SJCRH30 (cell line): ENCODE measurements at regions not wholly inside any gene's neighbourhood (a gene's known extent, or its start where the extent isn't known, plus 50 kb on each side); places are given as distances from the start of the nearest gene placed in this dataset.

Source experiments
- DNase-seq, 2 experiments: peaks; one replicate each; pipeline ENCODE4 v3.0.0-alpha.2; 2015 to 2020
- H3K27ac ChIP-seq: fragments of 250-450 bp; sonication (Bioruptor Pico); 2 replicates; pipeline ENCODE4 v1.5.1; 2020; ENCODE audit warnings: mild to moderate bottlenecking, moderate library complexity
- H3K27me3 ChIP-seq: fragments of 250-450 bp; sonication (Bioruptor Pico); 2 replicates; pipeline ENCODE4 v1.5.1; 2020; ENCODE audit warnings: mild to moderate bottlenecking, moderate library complexity
- H3K36me3 ChIP-seq: fragments of 250-450 bp; sonication (Bioruptor Pico); 2 replicates; pipeline ENCODE4 v1.5.1; 2020; ENCODE audit warnings: mild to moderate bottlenecking, moderate library complexity
- H3K4me1 ChIP-seq: fragments of 250-450 bp; sonication (Bioruptor Pico); 2 replicates; pipeline ENCODE4 v1.5.1; 2020; ENCODE audit warnings: mild to moderate bottlenecking, moderate library complexity
- H3K4me3 ChIP-seq: fragments of 250-450 bp; sonication (Bioruptor Pico); 2 replicates; pipeline ENCODE4 v1.5.1; 2020; ENCODE audit warnings: mild to moderate bottlenecking, moderate library complexity
- H3K9me3 ChIP-seq: fragments of 250-450 bp; sonication (Bioruptor Pico); replicated peaks from 2 replicates; pipeline ENCODE4 v1.5.1; 2020; ENCODE audit warnings: mild to moderate bottlenecking, moderate library complexity

DNA sequence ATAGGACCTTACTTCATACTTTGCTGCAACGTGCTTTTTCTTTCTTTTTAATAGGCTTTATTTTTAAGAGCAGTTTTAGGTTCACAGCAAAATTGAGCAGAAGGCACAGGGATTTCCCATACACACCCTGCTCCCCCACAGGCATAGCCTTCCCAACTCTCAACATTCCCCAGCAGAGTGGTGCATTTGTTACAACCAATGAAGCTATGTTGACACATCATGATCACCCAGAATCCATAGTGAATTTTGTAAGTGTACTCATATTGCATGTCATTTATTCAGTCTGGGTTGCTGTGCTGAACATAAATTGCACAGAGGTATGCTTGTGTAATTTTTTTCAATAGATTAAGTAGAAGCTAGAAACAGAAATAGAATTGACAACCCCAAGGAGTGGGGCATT is 327.3 kb downstream of the INHBA start:
- H3K36me3 ChIP-seq: no peaks in the 10 kb centered on the region
- DNase-seq: no peak
- no peaks in the 10 kb centered on the region for H3K27me3 ChIP-seq
- H3K27ac ChIP-seq: no peak overlapping the region
- H3K4me1 ChIP-seq: no peaks in the 10 kb centered on the region
- no peaks in the 10 kb centered on the region for H3K9me3 ChIP-seq
- no peak overlapping the region for H3K4me3 ChIP-seq

DNA sequence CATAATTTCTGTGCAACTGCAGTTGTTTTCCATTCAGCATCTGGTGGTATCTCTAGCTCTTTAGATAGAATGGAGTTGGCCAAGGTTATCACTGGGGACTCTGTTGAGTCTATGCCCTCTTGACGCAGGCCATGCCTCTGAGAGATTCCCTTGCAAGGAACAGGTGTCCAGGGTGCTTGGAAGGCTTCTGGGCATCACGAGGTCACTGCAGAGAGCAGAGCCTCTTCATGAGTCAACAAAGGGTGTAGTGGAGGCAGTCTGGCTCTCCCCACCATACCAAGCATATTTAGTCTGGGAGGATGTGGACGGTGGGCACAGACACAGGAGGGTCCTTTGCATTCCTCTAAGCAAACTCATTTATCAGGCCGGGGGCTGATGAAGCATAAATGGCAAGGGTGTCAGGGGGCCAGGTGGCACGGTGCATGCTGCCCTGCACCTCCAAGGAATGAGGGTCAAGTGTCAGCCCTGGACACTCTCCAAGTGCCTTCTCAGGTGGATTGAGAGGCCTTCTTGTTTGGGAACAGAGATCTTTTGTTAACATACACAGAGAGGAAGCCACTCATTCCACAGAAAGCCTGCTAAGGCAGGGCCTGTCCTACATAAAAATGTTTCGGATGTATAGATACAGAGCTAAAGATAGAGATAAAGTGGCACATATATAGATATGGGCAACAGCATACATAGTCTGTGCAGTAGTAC is 328.6 kb downstream of the INHBA start:
- H3K27ac ChIP-seq: no peak overlapping the region
- no peaks in the 10 kb centered on the region for H3K36me3 ChIP-seq
- no peaks in the 10 kb centered on the region for H3K9me3 ChIP-seq
- H3K4me1 ChIP-seq: no peaks in the 10 kb centered on the region
- DNase-seq: peak in 1 of 2 experiments; percentile 8
- H3K4me3 ChIP-seq: no peak overlapping the region
- H3K27me3 ChIP-seq: no peaks in the 10 kb centered on the region

DNA sequence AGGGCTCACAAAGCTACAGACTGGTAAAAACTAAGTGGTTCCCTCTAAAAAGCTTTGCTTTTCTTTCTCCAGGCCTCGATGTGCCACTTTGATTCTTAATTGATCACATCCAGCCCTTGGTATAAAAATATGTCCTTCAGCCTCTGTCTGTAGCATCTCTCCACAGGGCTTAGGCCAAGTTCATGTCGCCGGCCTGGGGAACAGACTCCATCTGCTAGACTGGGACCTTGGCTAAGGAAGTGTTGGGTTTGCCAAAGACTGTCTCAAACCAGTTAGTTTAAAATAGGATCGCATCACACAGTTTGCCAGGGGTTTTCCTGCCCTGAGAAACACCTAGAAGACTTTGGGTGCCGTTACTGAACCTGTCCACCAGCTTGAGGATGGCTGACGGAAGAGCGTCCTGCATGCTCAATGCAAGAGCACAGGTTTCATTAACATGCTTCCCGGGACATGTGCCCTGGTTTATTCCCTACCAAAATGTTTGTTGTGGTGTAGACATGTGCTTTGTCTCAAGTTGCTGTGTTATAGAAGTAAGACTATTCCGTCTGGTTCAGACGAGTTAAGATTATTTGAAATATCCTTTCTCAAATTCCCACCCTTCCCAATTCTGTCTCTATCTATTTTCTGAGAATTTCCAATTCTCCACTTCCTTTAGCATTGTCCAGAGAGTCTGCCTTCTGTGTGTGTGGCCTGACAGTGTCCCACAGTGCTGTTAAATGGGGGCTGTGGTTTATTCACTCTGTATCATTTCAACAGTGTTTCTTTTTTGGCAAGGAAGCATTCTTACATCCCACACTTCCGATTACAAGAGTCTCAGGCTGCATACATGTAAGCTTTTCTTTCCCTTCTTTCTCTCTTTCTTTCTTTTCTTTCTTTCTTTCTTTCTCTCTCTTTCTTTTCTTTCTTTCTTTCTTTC is 334.7 kb downstream of the INHBA start:
- no peaks in the 10 kb centered on the region for H3K9me3 ChIP-seq
- no peaks in the 10 kb centered on the region for H3K36me3 ChIP-seq
- H3K4me3 ChIP-seq: no peak overlapping the region
- H3K4me1 ChIP-seq: no peaks in the 10 kb centered on the region
- no peak overlapping the region for H3K27ac ChIP-seq
- H3K27me3 ChIP-seq: no peaks in the 10 kb centered on the region
- no peak for DNase-seq

DNA sequence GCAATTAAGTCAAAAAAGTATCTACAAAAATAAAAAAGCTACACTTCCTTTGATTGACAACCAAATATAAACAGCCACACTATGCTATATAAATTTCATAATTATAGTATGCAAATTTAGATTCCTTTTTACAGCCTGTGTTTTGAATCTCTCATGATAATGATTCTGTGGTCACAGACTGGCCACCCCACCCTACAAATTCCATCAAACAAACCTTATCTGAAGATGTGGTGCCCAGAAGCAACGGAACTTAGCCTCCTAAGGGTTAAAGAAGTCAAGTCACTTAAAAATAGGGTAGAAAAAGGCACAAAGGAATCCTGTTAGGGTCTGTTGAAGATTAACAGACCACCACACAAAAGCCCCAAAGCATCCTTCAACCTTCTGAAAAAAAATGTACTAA is 351.8 kb downstream of the INHBA start:
- Histone ChIP-seq H3K27me3 (no peaks in the 10 kb centered on the region), H3K27ac (no peak overlapping the region), H3K9me3 (no peaks in the 10 kb centered on the region), H3K36me3 (no peaks in the 10 kb centered on the region), H3K4me1 (no peaks in the 10 kb centered on the region), H3K4me3 (no peak overlapping the region)
- DNase-seq: no peak

DNA sequence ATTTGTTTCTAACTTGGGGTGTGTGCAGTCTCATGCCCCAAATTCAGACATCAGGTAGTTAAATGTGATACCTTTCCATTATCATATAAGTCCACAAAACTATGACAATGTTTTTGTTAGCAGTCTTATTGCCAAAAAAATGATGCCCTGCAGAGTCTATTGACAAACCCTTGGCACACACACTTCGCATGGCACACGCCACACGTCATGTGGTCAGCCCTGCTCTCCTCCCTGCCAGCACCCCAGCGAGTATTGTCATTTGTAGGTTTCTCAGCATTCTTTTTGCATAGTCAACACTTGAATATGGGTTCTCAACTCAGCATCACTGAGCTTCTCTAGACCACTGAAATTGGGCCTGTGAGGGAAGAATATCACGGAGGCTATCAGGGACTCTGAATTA is 356.0 kb downstream of the INHBA start:
- Histone ChIP-seq H3K27me3 (no peaks in the 10 kb centered on the region), H3K36me3 (no peaks in the 10 kb centered on the region), H3K9me3 (no peaks in the 10 kb centered on the region), H3K4me3 (no peak overlapping the region), H3K27ac (no peak overlapping the region), H3K4me1 (no peaks in the 10 kb centered on the region)
- DNase-seq: no peak

DNA sequence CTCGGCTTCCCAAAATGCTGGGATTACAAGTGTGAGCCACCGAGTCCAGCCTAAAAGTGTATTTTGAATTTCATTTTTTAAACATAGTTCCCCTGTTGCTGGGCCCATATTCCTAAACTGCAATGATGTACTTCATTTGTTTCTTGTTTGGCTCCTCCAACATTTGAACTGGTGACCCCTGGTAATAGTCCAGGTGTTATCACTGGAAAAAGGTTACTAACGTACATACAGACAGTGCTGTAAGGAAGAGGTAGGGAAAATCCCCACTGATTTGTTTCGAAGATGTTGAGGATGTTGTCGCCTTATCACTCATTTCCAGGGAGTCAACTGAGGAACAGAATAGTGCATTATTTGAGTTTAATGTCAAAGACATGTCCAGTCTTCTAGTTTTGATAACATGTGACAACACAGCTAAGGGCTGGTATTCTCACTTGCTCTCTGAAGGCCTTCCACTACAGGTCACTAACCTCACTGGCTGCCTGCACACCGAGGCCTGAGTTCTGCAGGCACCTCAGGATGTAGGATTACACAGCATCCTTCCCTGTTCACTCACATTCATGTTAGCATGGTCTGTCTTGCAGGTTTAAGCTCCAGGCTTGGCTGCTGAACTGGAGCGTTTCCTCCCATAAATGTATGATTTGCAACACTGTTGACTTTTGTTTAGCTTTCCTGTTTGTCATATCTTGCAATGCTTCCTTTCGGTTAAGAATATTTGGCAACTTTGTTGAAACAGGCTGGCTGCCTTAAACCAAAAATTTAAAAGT is 362.8 kb downstream of the INHBA start:
- no peaks in the 10 kb centered on the region for H3K9me3 ChIP-seq
- H3K36me3 ChIP-seq: no peaks in the 10 kb centered on the region
- H3K27ac ChIP-seq: no peak overlapping the region
- DNase-seq: no peak
- 0 out of 2 replicates have a peak, but pooled peaks cover 6% of the 10 kb centered on the region for H3K27me3 ChIP-seq
- H3K4me1 ChIP-seq: no peaks in the 10 kb centered on the region
- no peak overlapping the region for H3K4me3 ChIP-seq

DNA sequence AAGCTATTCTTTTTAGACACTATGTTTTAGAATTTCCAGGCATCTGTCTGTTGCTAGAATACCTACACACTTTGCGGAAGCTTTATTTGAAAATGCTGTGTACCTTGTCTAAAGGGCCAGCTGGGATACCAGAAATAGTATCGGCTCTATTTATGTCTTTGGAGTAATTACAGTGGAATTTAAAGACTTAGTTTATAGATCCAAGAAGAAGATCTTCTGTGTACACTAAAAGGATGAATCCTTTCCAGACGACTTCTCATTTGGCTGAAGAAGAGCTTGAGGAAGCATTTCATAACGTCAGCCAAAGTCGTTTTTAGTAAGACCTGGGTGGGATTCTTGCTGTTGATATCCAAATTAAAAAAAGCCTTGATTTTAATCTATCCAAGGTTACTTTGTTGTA is 365.9 kb downstream of the INHBA start:
- Histone ChIP-seq H3K27me3 (0 out of 2 replicates have a peak, but pooled peaks cover 6% of the 10 kb centered on the region), H3K27ac (no peak overlapping the region), H3K36me3 (no peaks in the 10 kb centered on the region), H3K4me3 (no peak overlapping the region), H3K4me1 (no peaks in the 10 kb centered on the region), H3K9me3 (no peaks in the 10 kb centered on the region)
- no peak for DNase-seq

DNA sequence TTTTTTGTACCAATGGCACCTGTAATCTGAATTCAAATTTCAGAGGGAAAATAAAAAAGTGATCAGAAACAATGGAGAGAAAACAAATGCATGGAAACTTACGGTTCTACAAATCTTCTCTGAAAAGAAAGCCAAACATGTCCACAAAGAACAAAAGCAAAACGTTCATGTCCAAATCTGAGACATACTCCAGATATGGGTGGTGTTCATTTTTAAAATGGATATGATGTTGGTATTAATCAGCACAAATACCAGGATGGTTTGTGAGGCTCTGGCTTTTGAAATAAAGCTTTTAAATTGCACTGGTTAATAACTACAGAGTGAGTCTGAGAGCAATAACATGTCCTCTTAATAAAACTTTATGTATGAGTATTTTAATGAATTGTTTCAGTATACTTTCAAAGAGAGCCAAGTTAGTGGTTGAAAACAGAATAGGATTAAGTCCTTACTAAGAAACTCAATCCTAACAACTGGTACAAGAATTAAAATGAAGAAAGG is 366.4 kb downstream of the INHBA start:
- DNase-seq: no peak
- no peak overlapping the region for H3K4me3 ChIP-seq
- H3K27me3 ChIP-seq: 0 out of 2 replicates have a peak, but pooled peaks cover 6% of the 10 kb centered on the region
- no peaks in the 10 kb centered on the region for H3K9me3 ChIP-seq
- H3K36me3 ChIP-seq: no peaks in the 10 kb centered on the region
- H3K27ac ChIP-seq: no peak overlapping the region
- no peaks in the 10 kb centered on the region for H3K4me1 ChIP-seq

DNA sequence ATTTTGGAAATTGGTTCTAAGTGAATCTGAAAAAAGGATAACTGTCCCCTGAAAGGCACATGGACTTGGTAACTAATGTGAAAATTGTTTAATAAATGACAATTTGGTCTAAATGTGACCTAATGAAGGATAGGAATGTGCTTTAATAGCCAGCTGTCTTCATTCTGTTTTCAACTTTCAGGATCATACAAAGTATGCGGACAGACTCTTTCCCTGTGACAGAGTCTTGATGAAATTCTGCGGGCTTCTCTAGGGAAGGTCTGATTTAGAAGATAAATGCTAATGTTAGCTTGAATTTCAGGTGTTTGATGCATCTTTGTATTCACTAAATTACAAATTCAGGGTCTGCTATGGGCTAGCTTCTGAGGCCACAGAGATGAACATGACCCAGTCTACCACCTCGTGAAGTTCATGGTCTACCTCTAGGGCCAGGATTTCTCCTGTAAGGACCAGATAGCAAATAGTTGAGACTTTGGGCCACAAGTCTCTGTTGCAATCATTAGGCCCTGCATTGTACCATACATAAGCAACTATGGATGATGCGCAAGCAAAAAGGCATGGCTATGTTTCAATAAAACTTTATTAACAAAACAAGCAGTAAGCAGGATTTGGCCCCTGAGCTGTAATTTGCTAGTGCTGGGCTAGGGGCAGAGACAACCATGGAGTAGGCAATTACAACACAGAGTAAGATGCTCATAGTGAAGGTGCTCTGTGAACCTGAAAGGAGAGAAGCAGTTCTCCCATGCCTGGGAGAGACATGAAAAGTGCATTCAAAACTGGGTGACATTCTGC is 368.6 kb downstream of the INHBA start:
- H3K4me3 ChIP-seq: no peak overlapping the region
- no peaks in the 10 kb centered on the region for H3K9me3 ChIP-seq
- peaks cover 6% of the 10 kb centered on the region; the same call in 1 of the 2 replicates for H3K27me3 ChIP-seq
- no peak overlapping the region for H3K27ac ChIP-seq
- H3K36me3 ChIP-seq: no peaks in the 10 kb centered on the region
- no peaks in the 10 kb centered on the region for H3K4me1 ChIP-seq
- no peak for DNase-seq

DNA sequence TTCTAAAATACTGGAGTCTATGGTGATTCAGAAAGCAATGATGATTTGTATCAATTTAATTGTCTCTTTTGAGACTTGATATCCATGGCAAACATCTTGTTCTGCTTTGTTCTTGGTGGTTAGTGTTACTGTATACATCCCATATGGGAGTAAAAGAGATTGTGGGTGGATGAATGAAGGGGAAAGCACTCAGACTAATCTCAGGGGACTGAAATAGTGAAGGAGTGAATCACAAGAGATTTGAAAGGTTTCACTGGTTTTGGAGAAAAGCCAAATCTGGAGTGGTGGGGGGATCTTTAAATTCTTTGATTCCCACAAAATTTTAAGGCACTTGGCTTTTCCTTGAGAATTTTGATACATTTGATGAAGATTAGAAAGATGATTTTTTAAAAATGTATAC is 369.4 kb downstream of the INHBA start:
- Histone ChIP-seq H3K27me3 (peaks cover 6% of the 10 kb centered on the region; the same call in 1 of the 2 replicates), H3K27ac (no peak overlapping the region), H3K36me3 (no peaks in the 10 kb centered on the region), H3K9me3 (no peaks in the 10 kb centered on the region), H3K4me1 (no peaks in the 10 kb centered on the region), H3K4me3 (no peak overlapping the region)
- DNase-seq: peak in 1 of 2 experiments; percentile 8

DNA sequence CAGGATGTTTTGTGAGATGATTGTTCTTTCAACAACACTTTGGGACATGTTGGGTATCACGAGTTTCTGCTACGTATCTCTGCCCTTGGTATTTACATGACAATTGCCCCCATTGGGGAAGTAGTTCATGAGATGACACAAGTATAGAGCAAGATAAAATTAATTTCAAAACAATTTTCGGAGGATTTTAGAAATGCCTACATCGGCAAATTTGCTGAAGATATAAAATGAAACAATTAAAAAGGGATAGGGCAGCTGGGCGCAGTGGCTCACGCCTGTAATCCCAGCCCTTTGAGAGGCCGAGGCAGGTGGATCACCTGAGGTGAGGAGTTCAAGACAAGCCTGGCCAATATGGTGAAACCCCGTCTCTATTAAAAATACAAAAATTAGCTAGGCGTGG is 371.7 kb downstream of the INHBA start:
- no peak overlapping the region for H3K4me3 ChIP-seq
- H3K36me3 ChIP-seq: no peaks in the 10 kb centered on the region
- peaks cover 6% of the 10 kb centered on the region; the same call in 1 of the 2 replicates for H3K27me3 ChIP-seq
- no peak overlapping the region for H3K27ac ChIP-seq
- no peak for DNase-seq
- no peaks in the 10 kb centered on the region for H3K9me3 ChIP-seq
- H3K4me1 ChIP-seq: no peaks in the 10 kb centered on the region

DNA sequence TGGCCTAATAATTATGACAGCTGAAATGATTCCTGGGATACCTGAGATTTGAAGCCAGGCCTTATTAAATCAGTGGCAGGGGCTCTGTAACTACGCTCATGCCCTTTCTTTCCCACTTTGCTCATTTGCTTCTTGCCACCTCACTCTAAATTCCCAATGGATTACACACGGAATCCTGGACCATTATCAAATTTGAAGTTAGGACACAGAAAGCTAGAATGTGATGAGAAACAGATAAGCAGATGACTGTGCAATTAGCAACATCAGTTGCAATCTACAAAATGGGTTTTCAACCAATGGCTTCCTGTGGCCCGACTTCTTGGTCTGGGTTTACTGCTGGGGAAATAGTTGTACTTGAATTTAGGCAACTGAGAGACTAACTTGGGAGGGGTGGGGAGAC is 374.3 kb downstream of the INHBA start:
- Histone ChIP-seq H3K27me3 (peaks cover 6% of the 10 kb centered on the region; the same call in 1 of the 2 replicates), H3K4me3 (no peak overlapping the region), H3K36me3 (no peaks in the 10 kb centered on the region), H3K4me1 (no peaks in the 10 kb centered on the region), H3K27ac (no peak overlapping the region), H3K9me3 (no peaks in the 10 kb centered on the region)
- no peak for DNase-seq

DNA sequence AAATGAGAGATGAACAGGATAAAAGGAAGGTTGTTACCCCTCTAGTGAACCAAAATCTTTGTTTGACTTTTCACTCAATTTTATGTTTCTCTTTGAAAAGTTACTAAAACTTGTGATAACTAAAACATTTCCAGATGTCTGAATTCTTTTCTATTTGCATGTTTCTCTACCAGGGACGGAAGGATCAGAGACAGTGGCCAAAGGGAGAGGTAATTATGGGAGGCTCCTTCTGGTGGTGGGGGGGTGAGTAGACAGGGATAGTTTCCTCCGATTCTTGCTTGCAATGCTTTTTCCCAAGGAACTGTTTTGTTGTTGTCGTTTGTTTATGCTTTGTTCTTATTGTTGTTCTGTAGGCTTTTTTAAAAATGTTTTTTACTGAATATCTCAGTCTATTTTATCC is 374.8 kb downstream of the INHBA start:
- Histone ChIP-seq H3K27me3 (peaks cover 6% of the 10 kb centered on the region; the same call in 1 of the 2 replicates), H3K4me1 (no peaks in the 10 kb centered on the region), H3K27ac (no peak overlapping the region), H3K4me3 (no peak overlapping the region), H3K9me3 (no peaks in the 10 kb centered on the region), H3K36me3 (no peaks in the 10 kb centered on the region)
- DNase-seq: no peak

DNA sequence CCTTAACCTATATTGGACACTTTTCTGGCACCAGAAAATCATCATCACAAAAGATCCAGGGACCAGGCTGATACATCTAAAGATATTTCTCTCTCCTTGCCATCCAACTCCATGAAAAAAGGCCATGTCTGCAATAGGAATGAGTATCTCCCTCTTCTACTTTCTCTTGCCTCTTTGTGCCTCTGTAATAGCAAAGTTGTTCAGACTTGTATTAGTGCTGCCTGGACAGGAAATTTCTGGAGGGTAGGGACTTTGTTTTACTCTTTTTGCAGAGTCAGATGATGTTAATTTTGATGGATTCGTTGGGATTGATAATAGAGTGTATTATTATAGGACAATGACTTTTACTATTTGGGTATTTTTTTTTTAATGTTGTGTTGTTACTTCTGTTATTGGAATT is 376.3 kb downstream of the INHBA start:
- Histone ChIP-seq H3K27ac (no peak overlapping the region), H3K9me3 (no peaks in the 10 kb centered on the region; the same call in 1 of the 2 replicates), H3K36me3 (no peaks in the 10 kb centered on the region), H3K4me1 (no peaks in the 10 kb centered on the region), H3K4me3 (no peak overlapping the region), H3K27me3 (peaks cover 6% of the 10 kb centered on the region; the same call in 1 of the 2 replicates)
- DNase-seq: no peak
